AG10803 (cell line): ENCODE measurements at regions not wholly inside any gene's neighbourhood (a gene's known extent, or its start where the extent isn't known, plus 50 kb on each side); places are given as distances from the start of the nearest gene placed in this dataset.

Experiments
- DNase-seq: peaks from one replicate; pipeline ENCODE4 v3.0.0; 2010; ENCODE audit warnings: low read depth
- H3K4me3 ChIP-seq: 2 replicates; pipeline ENCODE4 v1.5.1; 2011; ENCODE audit warnings: mild to moderate bottlenecking, low read length, control low read depth
- CTCF ChIP-seq: conservative IDR thresholded peaks from 2 replicates; pipeline ENCODE4 v1.5.1; 2011; ENCODE audit warnings: mild to moderate bottlenecking, low read length, control low read depth, inconsistent platforms

GRCh38 chr1:116311756-116312680 is 61.0 kb upstream of the ATP1A1 start:
- no peak for DNase-seq
- no peak overlapping the region for H3K4me3 ChIP-seq
- TF ChIP-seq CTCF: no peak

- DNase-seq: no peak
- H3K4me3 ChIP-seq: no peak overlapping the region
- no peak for TF ChIP-seq CTCF
These were observed 60.4 kb upstream of the ATP1A1 start for GRCh38 chr1:116312681-116313069.

- TF ChIP-seq CTCF: no peak
- H3K4me3 ChIP-seq: no peak overlapping the region
- DNase-seq: no peak
These were observed 59.3 kb upstream of the ATP1A1 start for GRCh38 chr1:116313776-116314175.

GRCh38 chr1:116314305-116314919 is 58.6 kb upstream of the ATP1A1 start:
- DNase-seq: no peak
- no peak for TF ChIP-seq CTCF

GRCh38 chr1:116316373-116316772 is 56.7 kb upstream of the ATP1A1 start:
- H3K4me3 ChIP-seq: no peak overlapping the region
- DNase-seq: no peak
- TF ChIP-seq CTCF: no peak

More at GRCh38 chr1:116314305-116314919, 58.6 kb upstream of the ATP1A1 start:
- H3K4me3 ChIP-seq: no peak overlapping the region

GRCh38 chr1:116318897-116319296 is 54.1 kb upstream of the ATP1A1 start:
- no peak for TF ChIP-seq CTCF
- DNase-seq: no peak
- no peak overlapping the region for H3K4me3 ChIP-seq

GRCh38 chr1:116320874-116321273 is 52.2 kb upstream of the ATP1A1 start:
- no peak for DNase-seq
- no peak overlapping the region for H3K4me3 ChIP-seq
- TF ChIP-seq CTCF: no peak
